ENCODE measurements at regions not wholly inside any gene's neighbourhood (a gene's known extent, or its start where the extent isn't known, plus 50 kb on each side); places are given as distances from the start of the nearest gene placed in this dataset.

- no peaks in the 10 kb centered on the region for H3K4me1 ChIP-seq (ENCODE audit: insufficient read depth, low read length)
- DNase-seq (ENCODE audit: low spot score) = no peak
- FAIRE-seq = no peak
- ChIA-PET CTCF (ENCODE audit: low intra/inter-chr PET ratio, low total read pairs) (no interaction called here), POLR2A (no interaction called here)
- H3K36me3 ChIP-seq (replicated peaks in 1 of 2; ENCODE audit: control insufficient read depth in 1 of 2, insufficient read depth in 2 of 2, low read length in 2 of 2) = no peaks in the 10 kb centered on the region
- no peaks in the 10 kb centered on the region for H3K27me3 ChIP-seq (ENCODE audit: control insufficient read depth in 1 of 2, insufficient read depth in 2 of 2, low read length in 2 of 2)
- intact Hi-C loops (cut with micrococcal nuclease; ENCODE audit: unreplicated experiment) (no loop called here), in situ Hi-C loops (cut with HindIII; ENCODE audit: extremely low pct_ligation_motif_present, low pct_unique_long_range_greater_than_20kb) (no loop called here)
- H3K27ac ChIP-seq (ENCODE audit: extremely low read length, insufficient read depth, low read length) = no peak overlapping the region
- H2AFZ ChIP-seq (ENCODE audit: low read length) = no peak overlapping the region
- H3K79me2 ChIP-seq (ENCODE audit: insufficient read depth, low read length) = no peaks in the 10 kb centered on the region
- ATAC-seq = no peak
- no peak overlapping the region for H3K4me3 ChIP-seq (replicated peaks in 1 of 3; ENCODE audit: insufficient read depth in 1 of 3, low read depth in 2 of 3, low read length in 3 of 3)
- no peak overlapping the region for H3K9ac ChIP-seq (ENCODE audit: insufficient read depth, low read depth, low read length)
- H3K9me3 ChIP-seq (ENCODE audit: low read length) = no peaks in the 10 kb centered on the region
- no peak overlapping the region for H3K4me2 ChIP-seq (ENCODE audit: low read depth, low read length)
- TF ChIP-seq FOXK2 (IDR thresholded peaks at IDR 0.05) (no peak), ATF7 (IDR thresholded peaks at IDR 0.05) (no peak), ATF7 (CRISPR knock-in tag; IDR thresholded peaks at IDR 0.05) (no peak), JUNB (CRISPR knock-in tag; IDR thresholded peaks at IDR 0.05; ENCODE audit: borderline replicate concordance) (no peak)
- 44% methylated on average over 2 of the region's 2 CpGs for WGBS (ENCODE audit: low lambda C conversion rate)
- no TSS peak for BruUV-seq (replicated peaks)
- H4K20me1 ChIP-seq (ENCODE audit: insufficient read depth, low read length) = no peaks in the 10 kb centered on the region
Observed at GRCh38 chr4:54487491-54487890, 170.3 kb upstream of the KIT start.

- H3K9ac ChIP-seq (ENCODE audit: insufficient read depth, low read depth, low read length) = no peak overlapping the region
- no peak for ATAC-seq
- intact Hi-C loops (cut with micrococcal nuclease; ENCODE audit: unreplicated experiment) (no loop called here), in situ Hi-C loops (cut with HindIII; ENCODE audit: extremely low pct_ligation_motif_present, low pct_unique_long_range_greater_than_20kb) (no loop called here)
- no peaks in the 10 kb centered on the region for H3K36me3 ChIP-seq (replicated peaks in 1 of 2; ENCODE audit: control insufficient read depth in 1 of 2, insufficient read depth in 2 of 2, low read length in 2 of 2)
- POLR2A ChIA-PET = no interaction called here
- no peaks in the 10 kb centered on the region for H3K4me1 ChIP-seq (ENCODE audit: insufficient read depth, low read length)
- TF ChIP-seq ZMYM2 (CRISPR knock-in tag; IDR thresholded peaks at IDR 0.05) (no peak), ATM (IDR thresholded peaks at IDR 0.05; ENCODE audit: borderline replicate concordance) (no peak), ZFP36 (IDR thresholded peaks at IDR 0.05; ENCODE audit: borderline replicate concordance, low read depth, low read length, partially characterized antibody) (no peak), CEBPB (IDR thresholded peaks at IDR 0.05; ENCODE audit: borderline replicate concordance, low read depth, low read length) (no peak), JUND (CRISPR knock-in tag; IDR thresholded peaks at IDR 0.05) (no peak), THAP9 (CRISPR knock-in tag; IDR thresholded peaks at IDR 0.05; ENCODE audit: borderline replicate concordance) (no peak), ZC3H4 (CRISPR knock-in tag; IDR thresholded peaks at IDR 0.05; ENCODE audit: borderline replicate concordance) (no peak), ZNF121 (CRISPR knock-in tag; IDR thresholded peaks at IDR 0.05) (no peak), SPEN (CRISPR knock-in tag; IDR thresholded peaks at IDR 0.05; ENCODE audit: low read depth) (no peak)
- no peak overlapping the region for H3K27ac ChIP-seq (ENCODE audit: extremely low read length, insufficient read depth, low read length)
- no peaks in the 10 kb centered on the region for H3K27me3 ChIP-seq (ENCODE audit: control insufficient read depth in 1 of 2, insufficient read depth in 2 of 2, low read length in 2 of 2)
- no TSS peak for BruUV-seq (replicated peaks)
- WGBS (ENCODE audit: low lambda C conversion rate) = 0% methylated on average over 3 of the region's 3 CpGs
- no peak overlapping the region for H3K4me3 ChIP-seq (replicated peaks in 1 of 3; ENCODE audit: insufficient read depth in 1 of 3, low read depth in 2 of 3, low read length in 3 of 3)
- H3K79me2 ChIP-seq (ENCODE audit: insufficient read depth, low read length) = no peaks in the 10 kb centered on the region
- H3K4me2 ChIP-seq (ENCODE audit: low read depth, low read length) = no peak overlapping the region
- no peaks in the 10 kb centered on the region for H4K20me1 ChIP-seq (ENCODE audit: insufficient read depth, low read length)
- H3K9me3 ChIP-seq (ENCODE audit: low read length) = no peaks in the 10 kb centered on the region
- no peak overlapping the region for H2AFZ ChIP-seq (ENCODE audit: low read length)
- CTCF ChIA-PET (ENCODE audit: low intra/inter-chr PET ratio, low total read pairs) = no interaction called here
- no peak for DNase-seq (ENCODE audit: low spot score)
- no peak for FAIRE-seq
Observed at GRCh38 chr4:54493862-54494261, 163.9 kb upstream of the KIT start.
